Fibroblast of the aortic adventitia (primary cell): ENCODE measurements at regions not wholly inside any gene's neighbourhood (a gene's known extent, or its start where the extent isn't known, plus 50 kb on each side); places are given as distances from the start of the nearest gene placed in this dataset.

Source experiments
- DNase-seq: peaks from one replicate; pipeline ENCODE4 v3.0.0-alpha.2; 2010; ENCODE audit warnings: low read depth
- H3K4me3 ChIP-seq: 2 replicates; pipeline ENCODE4 v1.5.1; 2011; ENCODE audit warnings: low read depth, mild to moderate bottlenecking, control low read depth, low read length, moderate library complexity
- CTCF ChIP-seq: IDR thresholded peaks from 2 replicates; pipeline ENCODE4 v1.5.1; 2011; ENCODE audit warnings: mild to moderate bottlenecking, low read length, control low read depth, inconsistent platforms; ENCODE audit not compliant: insufficient read depth

GRCh38 chr2:238972146-238972445, 124.2 kb downstream of the TWIST2 start:
- DNase-seq: no peak
- no peak overlapping the region for H3K4me3 ChIP-seq
- TF ChIP-seq CTCF: no peak

GRCh38 chr2:238973038-238973739, 125.3 kb downstream of the TWIST2 start:
- peak overlapping the region; percentile 25 for H3K4me3 ChIP-seq
- DNase-seq: peak; percentile 49
- TF ChIP-seq CTCF: no peak

GRCh38 chr2:238974081-238974480, 126.2 kb downstream of the TWIST2 start:
- H3K4me3 ChIP-seq: no peak overlapping the region
- TF ChIP-seq CTCF: no peak
- DNase-seq: peak; percentile 68

- H3K4me3 ChIP-seq: no peak overlapping the region
- DNase-seq: peak; percentile 97
- TF ChIP-seq CTCF: peak; percentile 61
These were observed 126.7 kb downstream of the TWIST2 start for GRCh38 chr2:238974501-238975166.

- H3K4me3 ChIP-seq: no peak overlapping the region
- TF ChIP-seq CTCF: no peak
- DNase-seq: no peak
These were observed 127.5 kb downstream of the TWIST2 start for GRCh38 chr2:238975408-238975807.

- TF ChIP-seq CTCF: no peak
- peak; percentile 16 for DNase-seq
- H3K4me3 ChIP-seq: no peak overlapping the region
These were observed 130.6 kb downstream of the TWIST2 start for GRCh38 chr2:238978497-238978896.

GRCh38 chr2:238979636-238980035, 131.8 kb downstream of the TWIST2 start:
- DNase-seq: no peak
- H3K4me3 ChIP-seq: no peak overlapping the region

More at GRCh38 chr2:238979636-238980035, 131.8 kb downstream of the TWIST2 start:
- TF ChIP-seq CTCF: no peak
